ENCODE measurements at regions not wholly inside any gene's neighbourhood (a gene's known extent, or its start where the extent isn't known, plus 50 kb on each side); places are given as distances from the start of the nearest gene placed in this dataset.

DNA sequence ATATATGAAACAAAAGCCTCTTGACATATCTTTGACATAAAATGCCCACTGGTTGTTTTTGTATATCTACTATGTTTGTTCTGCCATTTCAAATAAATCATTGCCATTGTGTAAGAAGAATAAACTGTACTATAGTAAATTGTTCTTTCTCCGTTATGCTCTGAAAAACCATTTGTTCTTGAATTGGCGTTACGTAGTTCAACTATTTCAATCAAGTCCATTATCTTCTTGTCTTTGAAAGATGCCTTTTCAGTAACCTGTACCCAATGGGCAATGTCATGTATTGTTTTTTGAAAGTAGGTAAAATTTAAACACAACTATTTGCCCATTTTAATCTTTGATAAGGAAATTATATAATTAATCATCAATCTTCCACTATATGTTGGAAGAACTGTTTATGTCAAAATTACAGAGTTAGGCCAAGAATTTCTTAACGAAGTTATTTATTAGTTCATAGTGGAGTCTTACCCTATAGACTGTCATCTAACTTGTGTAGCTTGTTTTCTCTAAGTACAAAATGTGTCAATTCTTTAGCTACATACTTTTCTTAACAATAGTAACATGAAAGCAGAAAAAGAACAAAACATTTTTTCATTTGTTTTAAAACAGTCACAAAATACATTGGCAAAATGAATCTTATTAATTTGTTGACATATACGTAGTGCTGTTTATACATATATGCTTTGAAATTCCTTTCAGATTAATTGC, 294.8 kb downstream of the PTPRC start:
- H3K9me3 ChIP-seq (ENCODE audit: low read length), result no peaks in the 10 kb centered on the region
- peak overlapping the region; percentile 72 for H3K4me3 ChIP-seq (ENCODE audit: low read length)
- TF ChIP-seq RAD21 (conservative IDR thresholded peaks at IDR 0.05) (no peak), EZH2 (IDR thresholded peaks at IDR 0.05; ENCODE audit: borderline replicate concordance, insufficient read depth, low read length, poor library complexity, severe bottlenecking) (no peak), SMC3 (conservative IDR thresholded peaks at IDR 0.05; ENCODE audit: poor library complexity) (no peak), POLR2AphosphoS5 (IDR thresholded peaks at IDR 0.05) (no peak), EP300 (conservative IDR thresholded peaks at IDR 0.05; ENCODE audit: poor library complexity, severe bottlenecking) (no peak), TAF1 (IDR thresholded peaks at IDR 0.05; ENCODE audit: low read depth) (no peak), MXI1 (conservative IDR thresholded peaks at IDR 0.05; ENCODE audit: poor library complexity, severe bottlenecking) (no peak)
- TF ChIP-seq, protein P1, sequence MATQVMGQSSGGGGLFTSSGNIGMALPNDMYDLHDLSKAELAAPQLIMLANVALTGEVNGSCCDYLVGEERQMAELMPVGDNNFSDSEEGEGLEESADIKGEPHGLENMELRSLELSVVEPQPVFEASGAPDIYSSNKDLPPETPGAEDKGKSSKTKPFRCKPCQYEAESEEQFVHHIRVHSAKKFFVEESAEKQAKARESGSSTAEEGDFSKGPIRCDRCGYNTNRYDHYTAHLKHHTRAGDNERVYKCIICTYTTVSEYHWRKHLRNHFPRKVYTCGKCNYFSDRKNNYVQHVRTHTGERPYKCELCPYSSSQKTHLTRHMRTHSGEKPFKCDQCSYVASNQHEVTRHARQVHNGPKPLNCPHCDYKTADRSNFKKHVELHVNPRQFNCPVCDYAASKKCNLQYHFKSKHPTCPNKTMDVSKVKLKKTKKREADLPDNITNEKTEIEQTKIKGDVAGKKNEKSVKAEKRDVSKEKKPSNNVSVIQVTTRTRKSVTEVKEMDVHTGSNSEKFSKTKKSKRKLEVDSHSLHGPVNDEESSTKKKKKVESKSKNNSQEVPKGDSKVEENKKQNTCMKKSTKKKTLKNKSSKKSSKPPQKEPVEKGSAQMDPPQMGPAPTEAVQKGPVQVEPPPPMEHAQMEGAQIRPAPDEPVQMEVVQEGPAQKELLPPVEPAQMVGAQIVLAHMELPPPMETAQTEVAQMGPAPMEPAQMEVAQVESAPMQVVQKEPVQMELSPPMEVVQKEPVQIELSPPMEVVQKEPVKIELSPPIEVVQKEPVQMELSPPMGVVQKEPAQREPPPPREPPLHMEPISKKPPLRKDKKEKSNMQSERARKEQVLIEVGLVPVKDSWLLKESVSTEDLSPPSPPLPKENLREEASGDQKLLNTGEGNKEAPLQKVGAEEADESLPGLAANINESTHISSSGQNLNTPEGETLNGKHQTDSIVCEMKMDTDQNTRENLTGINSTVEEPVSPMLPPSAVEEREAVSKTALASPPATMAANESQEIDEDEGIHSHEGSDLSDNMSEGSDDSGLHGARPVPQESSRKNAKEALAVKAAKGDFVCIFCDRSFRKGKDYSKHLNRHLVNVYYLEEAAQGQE (IDR thresholded peaks at IDR 0.05; ENCODE audit: borderline replicate concordance), result no peak
- TF ChIP-seq, protein P2, sequence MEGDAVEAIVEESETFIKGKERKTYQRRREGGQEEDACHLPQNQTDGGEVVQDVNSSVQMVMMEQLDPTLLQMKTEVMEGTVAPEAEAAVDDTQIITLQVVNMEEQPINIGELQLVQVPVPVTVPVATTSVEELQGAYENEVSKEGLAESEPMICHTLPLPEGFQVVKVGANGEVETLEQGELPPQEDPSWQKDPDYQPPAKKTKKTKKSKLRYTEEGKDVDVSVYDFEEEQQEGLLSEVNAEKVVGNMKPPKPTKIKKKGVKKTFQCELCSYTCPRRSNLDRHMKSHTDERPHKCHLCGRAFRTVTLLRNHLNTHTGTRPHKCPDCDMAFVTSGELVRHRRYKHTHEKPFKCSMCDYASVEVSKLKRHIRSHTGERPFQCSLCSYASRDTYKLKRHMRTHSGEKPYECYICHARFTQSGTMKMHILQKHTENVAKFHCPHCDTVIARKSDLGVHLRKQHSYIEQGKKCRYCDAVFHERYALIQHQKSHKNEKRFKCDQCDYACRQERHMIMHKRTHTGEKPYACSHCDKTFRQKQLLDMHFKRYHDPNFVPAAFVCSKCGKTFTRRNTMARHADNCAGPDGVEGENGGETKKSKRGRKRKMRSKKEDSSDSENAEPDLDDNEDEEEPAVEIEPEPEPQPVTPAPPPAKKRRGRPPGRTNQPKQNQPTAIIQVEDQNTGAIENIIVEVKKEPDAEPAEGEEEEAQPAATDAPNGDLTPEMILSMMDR (IDR thresholded peaks at IDR 0.05; ENCODE audit: poor library complexity, severe bottlenecking), result no peak
- H2AFZ ChIP-seq (ENCODE audit: low read depth, low read length), result no peak overlapping the region
- no peaks in the 10 kb centered on the region for H3F3A ChIP-seq (ENCODE audit: insufficient read depth, low read length, poor library complexity, severe bottlenecking)
- H3K27ac ChIP-seq (ENCODE audit: low read length), result peak overlapping the region; percentile 80
- peaks cover 71% of the 10 kb centered on the region for H3K79me2 ChIP-seq (replicated peaks; ENCODE audit: insufficient read depth, low read length)
- H3K36me3 ChIP-seq (ENCODE audit: insufficient read depth, low read length), result no peaks in the 10 kb centered on the region
- H3K27me3 ChIP-seq (ENCODE audit: insufficient read depth, low read depth, low read length), result no peaks in the 10 kb centered on the region
- H4K20me1 ChIP-seq (ENCODE audit: insufficient read depth), result no peaks in the 10 kb centered on the region
- H3K9me2 ChIP-seq (ENCODE audit: insufficient read depth, low read length), result no peaks in the 10 kb centered on the region
- H3K9ac ChIP-seq (ENCODE audit: low read length), result no peak overlapping the region
- peak overlapping the region; percentile 81 for H3K4me2 ChIP-seq (ENCODE audit: low read length)

DNA sequence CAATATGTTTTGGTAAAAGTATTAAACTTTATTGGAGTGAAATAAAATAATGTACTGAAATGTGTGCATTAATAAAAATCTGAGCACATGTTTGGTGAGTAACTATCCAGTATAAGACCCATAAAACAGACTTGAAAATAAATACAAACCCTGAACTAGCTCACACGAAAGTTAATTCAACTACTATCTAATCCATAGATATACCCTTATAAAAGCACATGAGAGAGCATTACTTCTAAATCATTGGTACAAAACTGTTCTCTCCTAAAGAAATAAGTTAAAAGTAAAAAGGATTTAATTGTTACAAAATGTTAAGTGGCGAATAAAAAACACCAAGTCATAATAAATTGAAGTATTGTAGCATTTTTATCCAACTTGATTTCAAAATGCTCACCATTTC, 295.6 kb downstream of the PTPRC start:
- TF ChIP-seq POLR2AphosphoS5 (IDR thresholded peaks at IDR 0.05), result no peak
- no peak for TF ChIP-seq MXI1 (conservative IDR thresholded peaks at IDR 0.05; ENCODE audit: poor library complexity, severe bottlenecking)
- TF ChIP-seq RAD21 (conservative IDR thresholded peaks at IDR 0.05), result no peak
- TF ChIP-seq TAF1 (IDR thresholded peaks at IDR 0.05; ENCODE audit: low read depth), result no peak
- TF ChIP-seq, protein P2 (IDR thresholded peaks at IDR 0.05; ENCODE audit: poor library complexity, severe bottlenecking), result no peak
- TF ChIP-seq, protein P1 (IDR thresholded peaks at IDR 0.05; ENCODE audit: borderline replicate concordance), result no peak
- TF ChIP-seq EP300 (conservative IDR thresholded peaks at IDR 0.05; ENCODE audit: poor library complexity, severe bottlenecking), result no peak
- TF ChIP-seq SMC3 (conservative IDR thresholded peaks at IDR 0.05; ENCODE audit: poor library complexity), result no peak
- no peak for TF ChIP-seq EZH2 (IDR thresholded peaks at IDR 0.05; ENCODE audit: borderline replicate concordance, insufficient read depth, low read length, poor library complexity, severe bottlenecking)
- Histone ChIP-seq H3K4me2 (ENCODE audit: low read length) (peak overlapping the region; percentile 81), H3K79me2 (replicated peaks; ENCODE audit: insufficient read depth, low read length) (peaks cover 68% of the 10 kb centered on the region), H2AFZ (ENCODE audit: low read depth, low read length) (peak overlapping the region; percentile 46), H4K20me1 (ENCODE audit: insufficient read depth) (no peaks in the 10 kb centered on the region), H3K4me3 (ENCODE audit: low read length) (peak overlapping the region; percentile 72), H3F3A (ENCODE audit: insufficient read depth, low read length, poor library complexity, severe bottlenecking) (no peaks in the 10 kb centered on the region), H3K27me3 (ENCODE audit: insufficient read depth, low read depth, low read length) (no peaks in the 10 kb centered on the region), H3K27ac (ENCODE audit: low read length) (peak overlapping the region; percentile 80), H3K9me2 (ENCODE audit: insufficient read depth, low read length) (no peaks in the 10 kb centered on the region), H3K9me3 (ENCODE audit: low read length) (no peaks in the 10 kb centered on the region), H3K36me3 (ENCODE audit: insufficient read depth, low read length) (no peaks in the 10 kb centered on the region), H3K9ac (ENCODE audit: low read length) (peak overlapping the region; percentile 70)

Data from neural cell (in vitro differentiated cells).